ENCODE measurements at regions not wholly inside any gene's neighbourhood (a gene's known extent, or its start where the extent isn't known, plus 50 kb on each side); places are given as distances from the start of the nearest gene placed in this dataset.

DNA sequence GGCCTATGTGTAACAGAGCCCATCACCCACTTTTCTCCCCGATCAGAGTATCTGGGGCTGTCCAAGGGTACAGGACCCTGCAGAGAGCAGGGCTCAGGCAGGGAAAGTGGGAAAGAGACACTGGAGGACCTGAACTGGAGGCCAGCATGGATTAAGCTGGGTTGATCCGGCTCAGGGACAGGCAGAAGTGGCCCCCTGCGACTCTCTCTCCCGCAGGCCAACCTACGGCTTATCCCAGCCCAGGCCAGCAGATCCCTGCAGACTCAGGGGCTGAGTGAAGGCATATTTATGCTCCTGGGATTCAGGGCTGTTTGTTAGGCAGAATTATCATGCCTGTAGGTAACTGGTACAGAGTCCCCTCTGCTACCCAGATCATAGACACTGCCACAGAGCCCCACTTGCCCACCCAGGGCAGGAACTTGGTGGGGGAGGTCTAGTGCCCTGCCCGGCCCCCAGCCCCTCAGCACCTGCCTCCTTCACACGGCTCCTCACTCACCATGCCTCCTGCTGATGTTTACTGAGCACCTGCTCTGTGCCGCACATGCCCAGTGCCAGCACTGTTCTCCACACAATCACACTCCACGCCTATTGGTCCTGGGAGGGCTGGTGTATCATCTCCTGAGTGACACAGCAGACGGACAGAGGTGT lies 87.3 kb downstream of the ADRA2C start:
- no peak for DNase-seq

DNA sequence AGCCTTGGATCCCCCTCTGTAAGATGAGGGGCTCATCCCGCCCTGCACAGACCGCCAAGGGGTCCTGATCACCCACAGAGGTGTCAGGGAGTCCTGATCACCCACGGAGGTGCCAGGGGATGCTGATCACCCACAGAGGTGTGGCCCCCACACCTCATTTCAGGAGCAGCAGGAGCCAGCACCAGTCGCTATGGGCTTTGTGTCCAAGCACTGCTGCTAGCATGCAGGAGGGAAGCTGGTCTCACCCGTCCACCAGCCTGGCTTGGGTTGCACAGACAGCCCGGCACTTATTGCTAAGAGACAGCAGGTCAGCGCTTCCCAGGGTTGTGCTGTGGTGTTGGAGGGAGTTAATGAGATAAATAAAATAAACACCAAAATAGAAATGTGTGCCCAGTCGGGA lies 88.5 kb downstream of the ADRA2C start:
- DNase-seq, result no peak

DNA sequence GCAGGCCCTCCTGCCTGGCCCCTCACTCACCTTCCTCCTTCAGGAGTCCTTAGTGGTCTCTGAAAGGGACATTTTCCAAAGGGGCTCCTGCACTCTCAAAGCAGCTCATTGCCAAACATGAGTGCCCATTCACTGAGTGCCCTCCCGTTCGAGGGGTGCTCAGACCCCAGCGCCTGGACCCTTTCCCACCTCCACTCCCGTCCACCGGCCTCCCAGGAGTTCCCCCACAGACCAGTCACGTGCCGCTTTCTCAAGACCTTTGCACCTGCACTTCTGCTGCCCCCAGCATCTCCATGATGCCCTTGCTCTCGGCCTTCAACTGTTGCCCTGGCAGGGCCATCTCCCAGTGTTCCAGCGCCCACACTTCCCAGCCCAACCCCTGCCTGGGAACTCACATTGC lies 89.5 kb downstream of the ADRA2C start:
- no peak for DNase-seq

DNA sequence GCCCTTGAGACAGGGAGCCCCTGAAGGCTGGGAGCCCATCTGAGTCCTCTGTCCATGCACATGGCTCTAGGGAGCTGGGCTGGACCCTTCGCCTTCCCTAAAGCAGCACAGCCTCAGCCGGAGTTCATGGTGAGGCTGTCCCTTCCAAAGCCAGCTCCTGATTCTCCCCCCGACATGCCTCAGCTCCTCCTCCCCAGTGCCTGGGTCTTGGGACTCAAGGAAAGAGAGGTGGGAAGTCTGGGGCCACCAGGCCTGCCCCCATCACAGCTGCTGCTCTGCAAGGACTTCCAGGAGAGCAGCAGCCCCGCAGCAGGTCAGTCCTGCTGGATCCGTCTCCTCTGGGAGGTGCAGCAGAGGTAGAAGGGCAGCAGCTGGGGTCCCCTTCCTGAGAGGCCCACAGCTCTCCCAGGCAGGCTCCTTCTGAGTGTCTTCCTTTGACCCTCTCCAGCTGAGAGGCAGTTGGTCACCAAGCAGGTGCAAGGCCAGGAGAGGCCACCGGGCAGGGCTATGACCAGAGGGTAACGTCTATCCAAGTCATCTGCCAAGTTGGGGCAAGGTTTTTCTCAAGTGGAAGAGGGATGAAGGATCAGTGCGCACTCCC lies 90.5 kb downstream of the ADRA2C start:
- DNase-seq, result no peak

DNA sequence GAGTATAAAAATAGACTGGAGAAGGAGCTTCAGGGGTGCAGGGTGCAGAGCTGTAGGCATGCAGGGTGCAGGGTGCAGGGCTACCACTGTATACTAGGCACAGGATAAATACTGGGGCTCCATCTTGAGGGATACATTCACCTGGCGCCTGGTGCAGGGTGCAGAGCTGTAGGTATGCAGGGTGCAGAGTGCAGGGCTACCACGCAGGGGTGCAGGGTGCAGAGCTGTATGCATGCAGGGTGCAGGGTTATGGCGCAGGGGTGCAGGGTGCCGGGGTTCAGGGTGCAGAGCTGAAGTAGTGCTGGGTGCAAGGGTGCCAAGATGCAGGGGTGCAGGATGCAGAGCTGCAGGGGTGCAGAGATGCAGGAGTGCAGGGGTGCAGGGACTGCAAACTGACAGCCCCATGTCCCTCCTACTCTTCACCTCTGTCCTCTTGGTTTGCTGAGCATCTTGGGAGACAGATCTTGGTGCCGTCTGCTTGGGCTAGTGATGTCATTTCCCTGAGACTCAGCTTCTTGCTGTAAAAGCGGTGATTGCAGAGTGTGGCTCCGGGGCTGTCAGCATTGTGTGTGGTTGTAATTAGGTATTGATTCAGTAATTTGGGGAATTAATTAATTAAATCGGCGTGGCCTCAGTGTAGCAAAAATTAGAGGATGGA lies 91.2 kb downstream of the ADRA2C start:
- DNase-seq, result no peak

DNA sequence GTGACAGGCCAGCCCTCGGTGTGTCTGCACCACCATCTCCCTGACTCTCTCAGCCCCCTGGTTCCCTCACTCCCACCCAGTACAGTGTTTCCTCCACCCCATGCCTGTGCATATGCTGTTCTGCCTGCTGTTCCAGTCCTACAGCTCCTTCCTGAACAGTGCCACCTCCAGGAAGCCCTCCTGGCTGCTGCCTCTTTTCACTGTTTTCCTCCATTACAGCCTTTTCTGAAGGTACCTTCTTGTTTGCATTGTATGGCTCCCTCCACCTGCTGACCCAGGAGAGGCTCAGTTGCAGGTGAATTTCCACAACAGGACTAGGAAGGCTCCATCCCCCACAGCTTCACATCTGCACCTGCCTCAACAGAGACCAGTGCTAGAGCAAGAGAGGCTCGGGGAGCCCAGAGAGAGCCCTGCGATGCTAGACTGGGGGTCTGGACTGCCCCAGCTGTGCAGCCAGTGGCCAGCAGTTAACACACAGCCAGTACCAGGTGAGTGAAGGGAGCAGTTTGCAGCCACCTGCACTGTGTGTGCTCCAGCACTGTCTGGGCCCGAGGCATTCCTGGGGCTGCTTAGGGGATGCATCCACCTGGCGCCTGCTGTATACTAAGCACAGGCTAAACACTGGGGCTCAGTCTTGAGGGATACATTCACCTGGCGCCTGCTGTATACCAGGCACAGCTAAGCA lies 92.0 kb downstream of the ADRA2C start:
- DNase-seq, result no peak

DNA sequence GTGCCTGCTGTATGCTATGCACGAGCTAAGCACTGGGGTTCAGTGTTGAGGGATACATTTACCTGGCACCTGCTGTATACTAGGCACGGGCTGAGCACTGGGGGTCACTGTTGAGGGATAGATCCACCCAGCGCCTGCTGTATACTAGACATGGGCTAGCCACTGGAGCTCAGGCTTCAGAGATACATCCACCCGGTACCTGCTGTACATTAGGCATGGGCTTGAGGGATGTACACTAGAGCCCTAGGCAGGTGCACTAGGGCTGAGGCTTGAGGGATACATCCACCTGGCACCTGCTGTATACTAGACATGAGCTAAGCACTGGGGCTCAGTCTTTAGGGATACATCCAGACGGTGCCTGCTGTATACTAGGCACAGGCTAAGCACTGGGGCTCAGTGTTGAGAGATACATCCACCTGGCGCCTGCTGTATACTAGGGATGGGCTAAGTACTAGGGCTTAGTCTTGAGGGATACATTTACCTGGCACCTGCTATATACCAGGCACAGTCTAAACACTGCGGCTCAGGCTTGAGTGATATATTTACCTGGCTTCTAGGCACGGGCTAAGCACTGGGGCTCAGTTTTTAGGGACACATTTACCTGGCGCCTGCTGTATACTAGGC lies 92.7 kb downstream of the ADRA2C start:
- no peak for DNase-seq

DNA sequence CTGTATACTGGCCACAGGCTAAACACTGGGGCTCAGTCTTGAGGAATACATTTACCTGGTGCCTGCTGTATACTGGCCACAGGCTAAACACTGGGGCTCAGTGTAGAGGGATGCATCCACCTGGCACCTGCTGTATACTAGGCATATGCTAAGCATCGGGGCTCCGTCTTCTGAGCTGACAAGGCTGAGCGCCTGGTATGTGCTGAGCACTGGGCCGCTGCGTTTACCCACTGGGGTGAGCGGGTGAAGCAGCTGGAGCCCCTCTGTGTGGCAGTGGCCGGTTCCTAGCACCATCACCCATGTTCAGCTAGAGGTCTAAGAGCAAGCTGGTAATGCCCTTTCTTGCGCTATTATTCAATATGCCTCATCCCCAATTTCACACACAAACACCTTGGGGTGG lies 93.4 kb downstream of the ADRA2C start:
- DNase-seq, result no peak

DNA sequence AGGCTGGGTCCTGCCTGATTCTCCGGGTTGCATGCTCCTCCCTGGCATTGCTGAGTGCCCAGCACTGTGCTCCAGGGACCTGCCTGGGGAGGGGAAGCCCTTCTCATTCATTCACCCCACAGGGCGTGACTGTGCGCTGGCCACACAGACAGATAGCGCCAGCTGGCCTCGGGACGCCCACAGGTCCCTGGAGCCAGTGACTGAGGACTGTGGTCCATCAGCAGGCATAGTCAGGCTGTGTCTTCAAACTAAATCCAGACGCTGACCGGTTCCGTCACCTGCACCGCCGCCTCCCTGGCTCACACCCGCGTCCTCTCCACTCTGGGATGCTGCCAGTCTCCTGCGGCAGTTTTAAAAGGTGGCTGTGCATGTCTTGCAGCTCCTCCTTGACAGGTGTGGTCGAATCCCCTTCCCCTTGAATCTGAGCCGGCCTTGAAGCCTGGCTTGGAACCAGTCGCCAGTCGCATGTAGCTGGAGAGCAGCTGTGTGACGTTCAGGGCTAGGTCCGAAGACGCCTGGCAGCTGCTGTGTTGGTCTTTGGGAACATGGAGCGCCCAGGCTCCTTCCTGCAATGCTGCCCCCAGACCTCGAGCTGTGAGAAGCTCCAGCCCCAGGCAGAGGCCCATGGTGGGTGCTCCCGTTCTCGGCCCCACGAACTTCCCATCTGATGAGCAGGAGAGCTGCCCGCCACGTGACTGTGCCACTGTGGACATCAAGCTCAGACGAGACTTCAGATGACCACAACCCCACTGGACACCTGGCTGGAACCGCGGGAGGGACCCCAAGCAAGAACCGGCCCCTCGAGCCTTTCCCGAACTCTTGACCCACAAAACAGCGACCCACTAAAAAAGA lies 94.1 kb downstream of the ADRA2C start:
- no peak for DNase-seq

DNA sequence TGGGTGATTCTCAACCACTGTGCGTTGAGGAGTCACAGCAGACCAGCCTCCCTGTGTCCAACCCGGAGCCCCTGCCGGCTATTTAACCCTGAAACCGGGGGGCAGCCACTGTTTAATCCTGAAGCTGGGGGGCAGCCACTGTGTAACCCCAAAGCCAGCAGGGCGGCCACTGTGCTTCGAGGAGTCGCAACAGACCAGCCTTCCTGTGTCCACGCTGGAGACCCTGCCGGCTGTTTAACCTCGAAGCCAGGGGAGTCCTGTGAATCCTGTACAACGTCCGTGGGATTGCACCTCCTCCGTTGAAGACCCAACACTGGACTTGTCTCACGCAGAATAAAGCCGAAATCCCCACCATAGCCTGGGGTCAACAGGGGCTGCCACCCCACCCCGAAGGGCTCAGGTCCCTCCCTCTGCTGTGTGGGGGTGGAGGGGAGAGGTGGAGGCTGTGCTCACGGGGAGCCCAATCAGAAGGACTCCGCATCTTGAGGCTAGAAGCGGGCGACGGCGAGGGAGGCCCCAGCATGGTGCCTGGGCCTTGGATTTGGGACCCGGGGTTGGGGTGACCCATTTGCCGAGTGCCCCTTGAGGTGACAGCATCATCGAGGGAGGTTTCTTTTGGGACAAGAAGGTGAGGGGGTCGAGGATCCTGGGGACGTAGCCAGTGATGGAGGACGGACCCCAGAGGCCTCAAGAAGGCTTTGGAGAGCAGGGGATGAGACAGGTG lies 94.9 kb downstream of the ADRA2C start:
- DNase-seq, result no peak

DNA sequence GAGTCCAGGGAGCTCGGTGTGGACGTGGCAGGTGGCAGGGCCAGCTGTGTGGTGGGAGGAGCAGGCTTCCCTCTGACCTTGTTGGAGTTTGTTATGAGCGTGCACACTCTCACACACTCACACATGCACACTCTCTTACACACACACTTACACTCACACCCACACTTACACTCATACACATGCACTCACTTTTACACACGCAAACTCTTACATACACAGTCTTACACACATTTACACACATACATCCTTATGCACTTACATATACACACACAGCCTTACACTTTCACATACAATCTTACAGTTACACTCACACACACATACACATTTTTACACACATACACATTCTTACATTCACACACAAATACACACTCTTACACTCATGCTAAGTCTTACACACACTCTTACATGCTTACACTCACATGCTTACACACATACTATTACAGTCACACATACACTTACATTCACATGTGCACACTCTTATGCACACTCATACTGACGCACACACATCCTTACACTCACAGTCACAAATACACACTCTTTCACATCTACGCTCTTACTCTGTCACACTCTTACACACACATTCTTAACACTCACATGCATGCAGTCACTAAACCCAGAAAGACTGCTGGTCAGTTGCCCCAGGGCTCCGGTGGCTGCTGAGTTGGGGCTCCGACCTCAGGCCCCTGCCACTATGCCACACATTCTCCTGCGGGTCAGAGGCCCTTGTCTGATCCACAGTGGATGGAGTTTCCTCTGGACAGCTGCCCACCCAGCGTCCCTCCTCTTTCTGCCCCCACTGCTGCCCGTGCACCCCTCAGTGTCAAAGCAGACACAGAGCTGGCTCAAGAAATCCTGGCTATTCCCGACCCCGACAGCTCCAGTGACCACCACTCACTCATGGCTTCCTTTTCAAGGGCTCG lies 95.8 kb downstream of the ADRA2C start:
- DNase-seq, result no peak

DNA sequence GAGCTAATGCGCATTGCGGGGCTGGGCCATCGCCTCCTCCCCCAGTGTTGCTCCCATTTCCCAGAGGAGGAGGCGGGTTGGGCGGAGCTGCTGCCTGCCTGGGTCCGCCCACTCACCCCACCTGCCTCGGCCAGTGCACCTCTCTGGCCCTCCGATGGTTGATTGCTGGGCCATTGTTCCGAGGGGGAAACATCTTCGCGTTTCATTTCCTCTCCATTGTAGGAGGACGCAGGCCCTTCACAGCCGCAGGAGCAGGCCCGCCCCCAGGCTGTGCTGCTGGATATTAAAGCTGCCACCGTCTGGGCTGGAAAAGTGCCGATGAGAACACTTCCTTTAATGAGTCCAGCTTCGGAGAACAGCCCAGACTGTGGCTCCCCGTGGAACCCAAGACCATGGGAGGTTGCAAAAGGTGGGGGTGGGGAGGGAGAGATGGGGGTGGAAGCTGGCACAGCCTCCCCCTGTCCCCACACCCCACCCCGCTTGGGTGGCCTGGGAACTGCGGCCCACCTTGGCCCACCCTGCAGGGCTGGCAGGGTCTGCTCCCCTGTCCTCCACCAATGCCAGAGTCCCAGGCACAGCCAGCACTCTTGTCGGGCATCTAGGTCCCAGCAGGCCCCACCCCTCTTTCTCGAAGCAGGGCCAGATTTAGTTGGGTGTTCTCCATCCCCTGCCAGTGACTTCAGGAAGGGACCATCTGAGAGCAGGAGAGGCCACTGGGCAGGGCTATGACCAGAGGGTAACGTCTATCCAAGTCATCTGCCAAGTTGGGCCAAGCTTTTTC lies 96.6 kb downstream of the ADRA2C start:
- DNase-seq, result no peak

DNA sequence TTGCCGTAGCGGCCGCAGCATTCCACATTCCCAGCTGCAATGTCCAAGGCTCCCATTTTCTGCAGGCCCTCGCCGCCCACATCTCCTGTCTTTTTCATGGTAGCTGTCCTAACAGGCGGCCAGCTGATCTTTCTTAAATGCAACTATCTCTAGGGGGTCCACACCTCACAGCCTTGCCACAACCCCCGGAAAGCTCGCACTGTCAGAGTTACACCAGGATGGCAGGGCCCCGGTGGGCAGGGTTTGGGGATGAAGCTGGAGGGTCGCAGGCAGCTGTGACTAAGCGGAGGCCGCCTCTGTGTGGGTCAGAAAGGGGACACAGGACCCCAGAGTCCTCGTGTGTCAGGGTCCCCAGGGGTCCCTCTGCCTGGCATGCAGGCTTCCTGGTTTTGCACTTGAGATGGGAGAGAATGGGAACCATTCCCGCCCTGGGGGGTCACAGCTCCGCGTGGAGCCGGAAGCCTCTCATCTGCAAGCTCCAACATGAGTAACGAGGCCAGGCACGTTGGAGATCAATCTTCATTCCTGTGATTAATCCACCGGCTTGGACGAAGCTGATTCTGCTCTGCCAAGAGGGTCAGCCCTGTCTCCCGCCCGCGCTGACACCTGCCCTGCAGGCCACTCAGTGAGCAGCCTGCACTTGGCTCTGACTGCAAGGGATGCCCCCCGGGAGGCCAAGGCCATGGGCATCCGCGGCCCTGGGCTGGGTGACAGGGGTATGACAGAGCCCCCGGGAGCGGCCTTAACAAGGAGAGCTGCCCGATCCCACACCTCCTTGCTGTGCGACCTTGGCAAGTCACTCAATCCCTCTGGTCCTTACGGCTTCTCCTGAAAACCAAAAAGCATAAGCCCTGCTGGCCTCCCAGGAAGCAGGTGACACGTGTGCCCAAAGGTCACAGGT lies 97.9 kb downstream of the ADRA2C start:
- no peak for DNase-seq

DNA sequence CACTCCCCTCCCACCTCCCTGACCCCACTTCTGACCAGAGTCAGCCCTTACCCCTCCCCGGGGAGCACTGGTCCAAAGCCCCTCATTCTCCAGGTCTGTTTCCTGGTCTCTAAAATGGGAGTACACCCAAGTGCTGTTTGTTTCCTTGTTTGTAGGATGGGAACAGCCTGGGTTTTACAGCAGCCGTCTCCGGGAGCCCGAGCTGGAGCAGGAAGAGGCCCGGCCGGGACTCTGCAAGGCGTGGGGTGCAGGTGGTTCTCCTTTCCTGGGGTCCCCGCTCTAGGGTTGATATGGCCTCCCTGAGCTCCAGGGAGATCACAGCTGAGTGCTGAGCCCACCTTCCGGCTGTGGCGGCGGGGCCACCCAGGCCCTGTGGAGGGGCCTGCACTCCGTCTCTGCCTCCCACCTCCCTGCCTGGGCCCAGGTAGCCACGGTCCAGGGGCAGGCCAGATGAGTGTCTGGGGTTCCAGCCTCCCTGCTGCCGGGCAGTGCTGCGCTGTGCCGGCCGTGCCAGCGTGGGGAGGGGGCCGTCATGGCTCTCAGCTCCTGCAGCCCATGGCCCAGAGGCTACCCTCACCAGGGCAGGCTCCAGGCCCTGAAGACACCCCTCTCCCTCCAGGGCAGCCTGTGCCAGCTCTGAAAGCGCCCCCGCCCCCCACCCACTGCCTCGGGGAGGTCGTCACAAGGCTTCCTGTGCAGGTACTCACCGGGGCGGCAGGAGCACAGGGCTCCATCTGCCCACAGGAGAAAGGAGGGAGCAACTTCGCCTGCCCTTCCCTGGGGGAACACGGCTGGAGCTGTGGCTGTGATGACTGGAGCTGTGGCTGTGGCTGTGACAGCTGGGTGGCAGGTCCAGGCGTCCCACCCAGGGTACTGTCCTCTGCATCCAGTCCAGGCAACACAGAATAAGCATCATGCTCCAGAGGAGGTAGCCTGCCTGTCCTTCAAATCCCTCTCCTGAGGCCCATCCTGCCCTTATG lies 98.8 kb downstream of the ADRA2C start:
- no peak for DNase-seq

DNA sequence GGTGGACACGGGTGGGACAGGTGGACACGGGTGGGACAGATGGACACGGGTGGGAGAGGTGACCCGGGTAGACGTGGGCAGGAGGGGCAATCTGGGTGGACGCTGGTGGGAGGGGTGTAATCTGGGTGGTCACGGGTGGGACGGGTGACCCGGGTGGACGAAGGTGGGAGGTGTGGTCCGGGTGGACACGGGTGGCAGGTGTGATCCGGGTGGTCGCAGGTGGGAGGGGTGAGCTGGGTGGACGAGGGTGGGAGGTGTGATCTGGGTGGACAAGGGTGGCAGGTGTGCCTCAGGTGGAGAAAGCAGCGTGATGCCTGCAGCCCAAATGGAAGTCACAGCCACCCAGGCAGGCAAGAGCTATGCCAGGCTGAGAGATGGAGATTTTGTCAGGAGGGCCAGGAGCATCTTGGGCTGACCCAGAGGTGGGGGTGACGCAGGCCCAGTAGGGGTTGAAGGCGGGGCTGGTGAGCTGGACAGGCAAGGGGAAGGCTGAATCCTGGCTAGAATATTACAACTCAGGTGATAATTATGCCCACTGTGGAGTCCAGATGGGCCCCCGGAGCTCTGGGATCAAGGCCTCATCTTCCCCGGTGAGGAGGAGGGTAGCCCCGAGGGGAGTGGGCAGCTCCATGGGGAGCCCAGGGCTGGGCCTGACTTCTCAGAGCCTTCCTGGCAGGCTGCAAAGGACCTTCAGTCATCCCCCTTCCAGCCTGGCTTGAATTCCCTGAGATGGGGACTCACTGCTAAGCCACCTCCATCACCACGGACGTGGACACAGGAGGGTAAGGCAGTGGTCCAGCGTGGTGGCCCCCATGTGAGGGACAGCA lies 100.0 kb downstream of the ADRA2C start:
- no peak for DNase-seq

DNA sequence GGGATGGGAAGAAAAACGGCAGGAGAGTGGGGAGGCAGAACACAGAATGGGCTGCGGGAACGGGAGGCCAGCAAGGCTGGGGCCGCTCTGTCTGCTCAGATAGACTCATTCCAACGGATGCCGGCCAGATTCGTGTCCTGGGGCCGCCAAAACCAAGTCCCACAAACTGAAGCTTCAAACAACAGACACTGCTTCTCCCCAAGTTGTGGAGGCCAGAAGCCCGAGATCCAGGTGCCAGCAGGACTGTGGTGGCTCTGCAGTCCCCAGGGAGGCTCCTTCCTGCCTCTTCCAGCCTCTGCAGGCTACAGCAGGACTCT lies 100.6 kb downstream of the ADRA2C start:
- DNase-seq, result no peak
